GM12878 (cell line): ENCODE measurements at regions not wholly inside any gene's neighbourhood (a gene's known extent, or its start where the extent isn't known, plus 50 kb on each side); places are given as distances from the start of the nearest gene placed in this dataset.

Experiments
- IRF3 ChIP-seq: fragments of 450-650 bp; IDR thresholded peaks from 2 replicates; pipeline ENCODE4 v1.6.1; 2014; ENCODE audit warnings: mild to moderate bottlenecking
- JUNB ChIP-seq: IDR thresholded peaks from 2 replicates; pipeline ENCODE4 v1.6.1; 2016; ENCODE audit warnings: antibody characterized with exemption, mild to moderate bottlenecking
- MYC ChIP-seq: IDR thresholded peaks from 2 replicates; pipeline ENCODE4 v1.6.1; 2011; ENCODE audit warnings: mild to moderate bottlenecking, low read length, moderate library complexity, inconsistent platforms; ENCODE audit not compliant: insufficient read depth, insufficient replicate concordance, insufficient read length, severe bottlenecking
- NRF1 ChIP-seq: conservative IDR thresholded peaks from 2 replicates; pipeline ENCODE4 v1.6.1; 2011; ENCODE audit warnings: mild to moderate bottlenecking, low read depth, low read length, improper control_type of control experiment
- POLR2A ChIP-seq: IDR thresholded peaks from 2 replicates; pipeline ENCODE4 v1.6.1; 2011; ENCODE audit warnings: low read depth, mild to moderate bottlenecking, low read length
- SREBF1 ChIP-seq: IDR thresholded peaks from 2 replicates; pipeline ENCODE4 v1.6.1; 2012; ENCODE audit warnings: mild to moderate bottlenecking, low read length

GRCh38 chr18:4593895-4594294 is 138.8 kb upstream of the DLGAP1 start:
- TF ChIP-seq IRF3 (no peak), SREBF1 (no peak), POLR2A (no peak), JUNB (no peak), MYC (no peak), NRF1 (no peak)
